OCI-LY7 (cell line): ENCODE measurements at regions not wholly inside any gene's neighbourhood (a gene's known extent, or its start where the extent isn't known, plus 50 kb on each side); places are given as distances from the start of the nearest gene placed in this dataset.

Experiments used
- BruUV-seq: library from RNA; stranded (reverse); fragments of 400-500 nt; replicated peaks from 2 replicates; lab custom pipeline; 2021; lab: Mats Ljungman, UMichigan
- CTCF ChIA-PET: fragments of 300-600 bp; sonication (Branson Sonifier 250); formaldehyde crosslinking; loops from one replicate; lab custom pipeline; 2022; ENCODE audit warnings: antibody characterized with exemption; ENCODE audit not compliant: unreplicated experiment; lab: Charles Lee
- POLR2A ChIA-PET: fragments of 300-600 bp; sonication (Branson Sonifier 250); formaldehyde crosslinking; loops from one replicate; lab custom pipeline; 2022; ENCODE audit warnings: antibody characterized with exemption; lab: Charles Lee
- DNase-seq: peaks from one replicate; pipeline ENCODE4 v3.0.0-alpha.2; 2015; ENCODE audit warnings: low spot score
- H2AFZ ChIP-seq: fragments of 200-600 bp; sonication (generic), shearing (Covaris generic); 2 replicates; pipeline ENCODE4 v1.6.1; 2014; ENCODE audit warnings: mild to moderate bottlenecking, antibody characterized with exemption, low read length, moderate library complexity
- H3K27ac ChIP-seq: fragments of 200-600 bp; sonication (generic); 2 replicates; pipeline ENCODE4 v1.5.1; 2014; ENCODE audit warnings: mixed run types, low read depth, mild to moderate bottlenecking, moderate library complexity, low read length, inconsistent platforms; ENCODE audit not compliant: poor library complexity, severe bottlenecking
- H3K36me3 ChIP-seq: fragments of 200-600 bp; sonication (generic); 2 replicates; pipeline ENCODE4 v1.6.1; 2014; ENCODE audit warnings: mild to moderate bottlenecking, antibody characterized with exemption, low read length, moderate library complexity, mixed read lengths; ENCODE audit not compliant: insufficient read depth
- H3K4me1 ChIP-seq: fragments of 200-600 bp; sonication (generic); 2 replicates; pipeline ENCODE4 v1.5.1; 2014; ENCODE audit warnings: mild to moderate bottlenecking, low read length; ENCODE audit not compliant: insufficient read depth, poor library complexity, severe bottlenecking
- H3K4me2 ChIP-seq: fragments of 200-600 bp; sonication (generic); 2 replicates; pipeline ENCODE4 v1.6.1; 2014; ENCODE audit warnings: mild to moderate bottlenecking, low read length
- H3K4me3 ChIP-seq: fragments of 200-600 bp; sonication (generic); 2 replicates; pipeline ENCODE4 v1.5.1; 2014; ENCODE audit warnings: mild to moderate bottlenecking, low read depth, low read length; ENCODE audit not compliant: poor library complexity, severe bottlenecking
- H3K79me2 ChIP-seq: fragments of 200-600 bp; sonication (generic); 2 replicates; pipeline ENCODE4 v1.6.1; 2016; ENCODE audit warnings: low read depth, mild to moderate bottlenecking, low read length, moderate library complexity, mixed read lengths; ENCODE audit not compliant: insufficient read depth
- H3K9me2 ChIP-seq: fragments of 200-600 bp; sonication (generic); 2 replicates; pipeline ENCODE4 v1.6.1; 2016; ENCODE audit warnings: mild to moderate bottlenecking, low read length, mixed read lengths; ENCODE audit not compliant: insufficient read depth
- H3K9me3 ChIP-seq: fragments of 200-600 bp; sonication (generic); 2 replicates; pipeline ENCODE4 v1.6.1; 2014; ENCODE audit warnings: mild to moderate bottlenecking, mixed run types, low read length, mixed read lengths
- H4K20me1 ChIP-seq: fragments of 200-600 bp; sonication (generic); 2 replicates; pipeline ENCODE4 v1.6.1; 2014; ENCODE audit warnings: mild to moderate bottlenecking, antibody characterized with exemption, low read length, moderate library complexity, mixed read lengths; ENCODE audit not compliant: insufficient read depth
- CTCF ChIP-seq: fragments of 200-600 bp; sonication (generic); conservative IDR thresholded peaks from 2 replicates; pipeline ENCODE4 v1.5.1; 2014; ENCODE audit warnings: mild to moderate bottlenecking, antibody characterized with exemption, low read length, moderate library complexity, mixed read lengths
- EZH2phosphoT487 ChIP-seq: fragments of 200-600 bp; sonication (generic); IDR thresholded peaks from 2 replicates; pipeline ENCODE4 v1.6.1; 2018; ENCODE audit warnings: low read depth, borderline replicate concordance, mild to moderate bottlenecking, mixed run types, antibody characterized with exemption, low read length, moderate library complexity, mixed read lengths
- intact Hi-C: fragments of 100-400 bp; cut with micrococcal nuclease; formaldehyde crosslinking; loops from one replicate; pipeline ENCODE4 v1.10.0; 2022; ENCODE audit not compliant: unreplicated experiment

GRCh38 chr3:103410231-103410630 lies 975.4 kb downstream of the ZPLD1 start:
- no peaks in the 10 kb centered on the region for H3K36me3 ChIP-seq
- no peaks in the 10 kb centered on the region for H3K4me1 ChIP-seq
- BruUV-seq = no TSS peak
- H3K79me2 ChIP-seq = no peaks in the 10 kb centered on the region
- H3K4me2 ChIP-seq = no peak overlapping the region
- H3K9me2 ChIP-seq = no peaks in the 10 kb centered on the region
- intact Hi-C loops = no loop called here
- CTCF ChIA-PET = no interaction called here
- H3K4me3 ChIP-seq = no peak overlapping the region
- DNase-seq = no peak
- POLR2A ChIA-PET = no interaction called here
- H2AFZ ChIP-seq = no peak overlapping the region
- no peaks in the 10 kb centered on the region for H4K20me1 ChIP-seq
- no peak overlapping the region for H3K27ac ChIP-seq
- H3K9me3 ChIP-seq = no peaks in the 10 kb centered on the region
- peak; percentile 58 for TF ChIP-seq CTCF
- TF ChIP-seq EZH2phosphoT487 = no peak

- H3K36me3 ChIP-seq = no peaks in the 10 kb centered on the region
- ChIA-PET CTCF (no interaction called here), POLR2A (interaction anchor here (0.7 kb wide), 2 partner anchors 20 to 585 kb away, joined by 3 to 4 read pairs; no protein-coding TSS in a partner anchor)
- H3K4me3 ChIP-seq = no peak overlapping the region
- no peak overlapping the region for H3K4me2 ChIP-seq
- H3K79me2 ChIP-seq = no peaks in the 10 kb centered on the region
- no peak overlapping the region for H2AFZ ChIP-seq
- no TSS peak for BruUV-seq
- no peak overlapping the region for H3K27ac ChIP-seq
- intact Hi-C loops = no loop called here
- no peaks in the 10 kb centered on the region for H3K4me1 ChIP-seq
- no peaks in the 10 kb centered on the region for H3K9me2 ChIP-seq
- no peak for TF ChIP-seq CTCF
- no peaks in the 10 kb centered on the region for H4K20me1 ChIP-seq
- H3K9me3 ChIP-seq = no peaks in the 10 kb centered on the region
- DNase-seq = no peak
Measured at GRCh38 chr3:103421460-103421859, 986.6 kb downstream of the ZPLD1 start.

GRCh38 chr3:103437883-103438282 lies 1003.1 kb downstream of the ZPLD1 start:
- BruUV-seq = no TSS peak
- no peaks in the 10 kb centered on the region; the same call in 1 of the 2 replicates for H3K9me2 ChIP-seq

More at GRCh38 chr3:103437883-103438282, 1003.1 kb downstream of the ZPLD1 start:
- no peak overlapping the region for H3K4me2 ChIP-seq
- ChIA-PET CTCF (no interaction called here), POLR2A (no interaction called here)
- no peak for TF ChIP-seq EZH2phosphoT487
- TF ChIP-seq CTCF = no peak
- no peak for DNase-seq
- no peaks in the 10 kb centered on the region for H3K79me2 ChIP-seq
- H3K9me3 ChIP-seq = no peaks in the 10 kb centered on the region
- no peaks in the 10 kb centered on the region for H3K4me1 ChIP-seq
- no peak overlapping the region for H3K4me3 ChIP-seq
- no peaks in the 10 kb centered on the region for H3K36me3 ChIP-seq
- no peak overlapping the region for H3K27ac ChIP-seq
- no peaks in the 10 kb centered on the region for H4K20me1 ChIP-seq
- H2AFZ ChIP-seq = no peak overlapping the region
- intact Hi-C loops = no loop called here
